HUDEP-2 (cell line): ENCODE measurements at regions not wholly inside any gene's neighbourhood (a gene's known extent, or its start where the extent isn't known, plus 50 kb on each side); places are given as distances from the start of the nearest gene placed in this dataset.
"Not testable (repeated sequence)": the region's sequence is repeated elsewhere in the genome, so short reads cannot be mapped to it uniquely, and the experiment has no call there.

Experiments
- DNase-seq, 76 experiments: peaks; one replicate each; lab custom pipeline; 2025; ENCODE audit not compliant: unreplicated experiment in 76 of 76; lab: John Stamatoyannopoulos, UW

- no peak for DNase-seq
Measured at GRCh38 chr12:128109236-128109635, 157.7 kb upstream of the TMEM132C start.

- DNase-seq = no peak
Measured at GRCh38 chr12:128109636-128110035, 157.3 kb upstream of the TMEM132C start.

DNA sequence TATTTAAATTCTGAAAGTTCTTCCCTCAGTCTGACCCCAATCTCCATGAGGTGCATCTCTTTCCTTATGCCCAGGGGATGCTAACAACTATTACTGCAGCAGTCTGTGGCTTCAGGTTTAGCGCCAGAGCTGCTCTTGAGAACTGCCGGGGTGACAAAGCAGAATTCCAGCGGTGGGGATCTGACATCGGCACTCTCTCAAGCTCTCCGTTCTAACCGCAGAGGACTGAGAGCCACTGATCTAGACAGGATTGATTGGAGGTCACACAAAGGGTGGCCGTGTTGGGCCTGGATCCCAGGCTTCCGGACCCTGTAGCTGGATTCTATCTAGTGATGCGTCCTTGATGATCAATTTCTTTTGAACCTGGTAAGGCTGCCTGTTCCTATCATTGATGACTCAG, 155.6 kb upstream of the TMEM132C start:
- DNase-seq = no peak

GRCh38 chr12:128111951-128112350, 155.0 kb upstream of the TMEM132C start:
- DNase-seq = no peak

GRCh38 chr12:128113250-128113649, 153.7 kb upstream of the TMEM132C start:
- DNase-seq = not testable (repeated sequence)

DNA sequence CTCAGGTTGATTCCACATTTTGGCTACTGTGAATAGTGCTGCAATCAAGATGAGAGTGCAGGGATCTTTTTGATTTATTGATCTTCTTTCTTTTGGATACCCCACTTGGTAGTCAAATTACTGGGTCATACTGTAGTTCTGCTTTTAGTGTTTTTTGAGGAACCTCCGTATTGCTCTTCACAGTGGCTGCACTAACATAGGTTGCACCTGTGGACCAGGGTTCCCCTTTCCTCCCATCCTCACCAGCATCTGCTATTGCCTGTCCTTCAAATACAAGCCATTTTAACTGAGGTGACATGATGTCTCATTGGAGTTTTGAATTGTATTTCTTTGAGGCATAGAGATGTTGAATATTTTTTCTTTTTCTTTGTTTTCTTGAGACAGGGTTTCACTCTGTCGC, 152.5 kb upstream of the TMEM132C start:
- DNase-seq = no peak

DNA sequence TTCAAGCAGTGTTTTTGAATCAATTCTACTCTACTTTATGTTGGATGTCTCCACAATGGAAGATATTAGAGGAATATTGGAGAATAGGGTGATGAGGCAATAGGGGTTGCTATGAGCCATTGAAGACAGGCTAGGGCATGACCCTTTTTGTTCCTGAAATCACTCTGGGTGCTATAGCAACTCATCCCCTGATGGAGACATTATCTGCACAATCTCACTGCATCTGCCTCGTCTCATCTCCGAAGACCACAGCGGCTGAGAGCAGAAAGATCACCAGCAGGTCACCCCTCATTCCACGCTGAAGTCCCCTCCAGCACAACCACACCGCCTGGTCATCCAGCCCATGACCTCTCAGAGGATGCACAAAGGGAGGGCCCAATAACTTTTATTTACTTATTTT, 150.4 kb upstream of the TMEM132C start:
- DNase-seq = no peak

DNA sequence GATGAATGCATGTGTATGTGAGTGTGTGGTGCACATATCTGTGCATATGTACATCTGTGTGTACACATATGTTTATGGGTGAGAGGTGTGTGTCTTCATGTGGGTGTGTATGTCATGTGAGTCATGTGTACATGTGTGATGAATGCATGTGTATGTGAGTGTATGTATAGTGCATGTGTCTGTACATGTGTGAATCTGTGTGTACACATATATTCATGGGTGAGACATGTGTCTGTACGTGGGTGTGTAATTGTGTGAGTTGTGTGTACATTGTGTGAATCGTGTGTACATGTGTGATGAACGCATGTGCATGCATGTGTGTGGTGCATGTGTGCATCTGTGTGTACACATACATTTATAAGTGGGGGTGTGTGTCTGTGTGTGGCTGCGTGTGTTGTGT, 146.9 kb upstream of the TMEM132C start:
- DNase-seq = no peak

DNA sequence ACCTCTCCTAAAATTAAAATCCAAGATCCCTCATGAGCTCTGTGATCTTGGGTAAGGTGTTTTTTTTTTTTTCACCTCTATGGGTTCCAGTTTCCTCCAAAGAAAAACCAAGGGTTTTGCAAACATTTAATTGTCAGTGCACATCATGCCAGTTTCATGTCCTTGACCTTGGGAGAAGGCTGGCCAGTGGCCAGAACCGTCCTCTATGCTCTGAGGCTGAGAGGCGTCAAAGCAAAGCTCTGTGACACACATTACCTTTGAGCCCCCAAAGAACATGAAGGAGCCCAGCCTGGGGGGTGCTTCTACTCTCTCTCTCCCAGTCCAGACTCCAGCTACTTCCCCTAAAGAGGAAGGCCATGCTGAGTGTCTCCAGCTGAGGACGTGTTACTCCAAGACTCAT, 145.5 kb upstream of the TMEM132C start:
- DNase-seq = no peak

DNA sequence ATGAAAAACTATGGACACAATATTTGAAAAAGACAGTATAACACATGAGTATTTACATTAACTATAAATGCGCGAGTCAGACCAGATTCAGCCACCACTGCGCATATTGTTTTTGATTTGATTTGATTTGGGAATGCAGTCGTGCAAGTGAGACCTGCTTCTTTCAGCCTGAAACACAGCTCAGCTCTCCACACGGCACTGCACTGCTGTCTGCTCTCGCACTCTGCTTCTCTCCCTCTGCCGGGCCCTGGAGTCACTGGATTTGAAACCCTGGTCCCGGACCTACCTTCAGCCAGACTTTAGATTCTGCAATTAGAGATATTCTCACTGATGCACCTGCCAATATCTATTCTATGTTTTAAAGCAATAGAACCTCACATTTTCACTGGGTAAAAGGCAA, 143.9 kb upstream of the TMEM132C start:
- DNase-seq = no peak

DNA sequence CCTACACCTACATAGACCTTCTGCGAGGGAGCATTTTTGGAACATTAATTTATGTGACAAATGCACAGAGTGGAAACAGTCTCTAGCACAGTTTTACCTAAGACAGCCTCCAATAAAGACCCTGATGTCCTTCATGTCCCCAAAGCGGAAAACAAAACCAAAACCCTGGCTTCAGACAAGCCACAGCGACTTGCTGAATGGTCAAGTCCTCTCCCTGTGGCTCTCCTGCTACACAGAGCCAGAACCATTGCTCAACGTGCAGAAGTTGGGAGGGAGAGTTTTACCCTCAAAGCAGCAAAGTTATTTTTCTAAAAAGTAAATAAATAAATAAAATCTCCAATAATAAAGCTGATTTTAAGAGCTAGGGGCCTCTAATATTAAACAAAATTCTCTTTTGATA, 135.0 kb upstream of the TMEM132C start:
- DNase-seq = no peak

DNA sequence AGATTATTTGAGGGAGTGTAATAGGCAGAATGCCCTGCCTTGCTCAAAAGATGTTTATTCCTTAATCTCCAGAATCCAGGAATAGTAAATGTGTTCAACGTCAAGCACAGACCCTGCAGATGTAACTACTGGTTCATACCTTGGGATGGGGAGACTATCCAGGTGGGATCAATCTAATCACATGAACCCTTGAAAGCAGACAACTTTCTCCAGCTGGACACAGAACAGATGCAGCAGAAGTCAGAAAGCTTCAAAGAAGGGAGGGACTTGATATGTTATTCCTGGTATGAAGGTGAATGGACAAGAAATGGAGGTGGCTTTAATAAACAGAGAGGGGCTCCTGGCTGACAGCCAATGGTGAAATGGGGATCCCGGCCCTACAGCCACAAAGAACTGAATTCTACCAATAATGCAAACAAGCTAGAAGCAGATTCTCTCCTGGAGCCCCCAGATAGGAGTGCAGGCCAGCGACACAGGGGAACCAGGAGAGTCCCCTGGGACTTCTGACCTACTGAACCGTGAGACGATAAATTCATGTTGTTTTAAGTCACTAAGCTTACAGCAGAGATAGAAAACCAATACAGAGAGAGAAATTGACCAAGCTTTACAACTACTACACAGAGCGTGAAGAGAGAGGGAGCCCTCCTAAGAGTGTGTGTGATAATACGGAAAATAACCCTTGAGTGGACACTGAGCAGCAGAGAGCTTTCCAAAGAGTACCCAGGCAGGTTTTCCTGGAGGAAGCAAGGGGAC, 133.5 kb upstream of the TMEM132C start:
- DNase-seq = no peak

GRCh38 chr12:128137140-128137539, 129.8 kb upstream of the TMEM132C start:
- no peak for DNase-seq

- DNase-seq = no peak
Measured at GRCh38 chr12:128138125-128138524, 128.8 kb upstream of the TMEM132C start.

DNA sequence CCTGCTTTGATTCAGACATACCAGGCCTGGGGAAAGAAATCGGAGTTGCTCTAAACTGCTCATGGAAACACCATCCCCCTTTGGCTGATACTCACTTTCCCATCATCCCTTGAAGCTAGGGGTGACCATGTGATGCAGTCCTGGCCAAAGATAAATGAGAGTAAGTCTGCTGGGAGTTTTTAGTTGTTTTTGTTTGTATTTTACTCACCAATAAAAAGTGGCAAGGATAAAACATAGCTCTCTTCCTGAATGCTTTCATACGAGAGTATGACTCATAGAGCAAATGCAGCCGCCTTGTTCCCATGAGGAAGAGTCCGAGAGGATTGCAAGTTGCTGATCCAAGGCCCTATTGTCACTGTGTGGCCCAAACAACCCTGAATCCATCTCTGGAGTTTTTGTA, 126.4 kb upstream of the TMEM132C start:
- DNase-seq = no peak

DNA sequence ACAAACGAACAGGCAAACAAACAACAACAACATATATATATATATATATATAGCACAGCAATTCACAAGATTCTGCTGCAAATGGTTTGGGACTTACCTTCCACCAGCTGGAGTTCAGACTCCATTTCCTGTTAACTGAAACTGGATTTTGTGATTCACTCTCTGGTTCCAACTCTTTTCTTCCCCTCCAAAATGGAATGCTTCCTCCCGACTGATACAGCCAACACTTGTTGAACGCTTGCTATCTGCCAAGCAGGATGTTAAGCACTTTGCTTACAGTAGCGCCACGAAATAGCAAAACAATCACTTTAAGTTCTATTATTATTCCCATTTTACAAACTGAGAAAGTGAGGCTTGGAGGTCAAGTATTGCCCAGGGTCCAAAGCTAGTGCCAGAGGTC, 116.0 kb upstream of the TMEM132C start:
- no peak for DNase-seq

DNA sequence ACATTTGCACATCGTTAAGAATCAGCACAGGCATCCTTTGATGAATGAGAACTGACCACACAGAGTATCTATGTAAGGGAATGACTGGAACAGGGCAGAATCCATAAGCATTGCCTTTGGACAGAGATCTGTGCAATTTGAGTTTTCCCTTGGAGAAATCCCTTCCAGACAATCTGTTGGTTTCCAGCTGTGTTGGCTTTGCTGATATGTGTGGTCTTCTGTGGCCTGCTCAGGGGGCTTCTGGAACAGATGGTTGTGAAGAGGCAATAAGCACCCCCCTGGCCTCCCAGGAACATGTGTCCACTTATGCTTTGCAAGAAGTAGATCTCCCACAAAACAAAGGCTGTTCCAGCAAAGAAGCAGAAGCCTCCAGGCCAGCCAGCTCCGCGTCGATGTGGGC, 111.4 kb upstream of the TMEM132C start:
- no peak for DNase-seq

- DNase-seq = no peak
Measured at GRCh38 chr12:128163086-128163485, 103.9 kb upstream of the TMEM132C start.

GRCh38 chr12:128164533-128164932, 102.4 kb upstream of the TMEM132C start:
- DNase-seq = no peak

DNA sequence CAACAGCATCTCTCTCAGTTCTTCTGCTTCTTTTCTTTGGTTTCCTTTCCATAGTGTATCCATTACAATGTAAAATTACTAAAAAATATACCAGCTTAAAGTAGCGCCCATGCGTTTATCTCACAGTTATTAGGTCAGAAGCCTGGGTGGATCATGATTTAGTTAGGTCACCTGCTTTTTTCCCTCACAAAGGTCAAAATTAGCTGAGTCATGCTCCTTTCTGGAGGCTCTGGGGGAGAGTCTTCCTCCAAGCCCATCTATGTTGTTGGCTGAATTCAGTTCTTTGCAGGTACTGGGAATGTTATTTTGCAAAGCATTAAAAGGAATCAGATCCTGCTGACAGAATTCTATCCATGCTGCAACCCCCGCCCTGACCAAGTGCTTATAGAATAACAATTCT, 101.6 kb upstream of the TMEM132C start:
- DNase-seq = no peak

- DNase-seq = no peak
Measured at GRCh38 chr12:128168273-128168672, 98.7 kb upstream of the TMEM132C start.

DNA sequence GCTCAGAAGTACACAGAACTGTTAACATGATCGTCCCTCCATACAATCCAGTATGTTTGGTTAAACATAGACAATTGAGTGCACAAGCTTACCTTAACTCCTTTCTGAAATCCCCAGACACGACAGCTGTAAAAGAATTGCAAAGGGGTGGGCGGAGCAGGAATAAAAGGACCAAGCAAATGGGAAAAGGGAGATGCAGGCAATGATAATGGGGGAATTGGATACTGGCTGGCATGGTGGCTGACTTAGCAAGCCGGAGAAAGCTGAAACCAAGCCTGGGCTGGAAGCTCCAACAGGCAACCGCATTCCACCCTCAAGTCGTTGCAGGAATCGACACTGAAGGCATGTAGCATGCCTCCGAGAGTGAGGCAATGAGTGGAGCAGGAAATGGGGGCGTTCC, 96.8 kb upstream of the TMEM132C start:
- DNase-seq = no peak

DNA sequence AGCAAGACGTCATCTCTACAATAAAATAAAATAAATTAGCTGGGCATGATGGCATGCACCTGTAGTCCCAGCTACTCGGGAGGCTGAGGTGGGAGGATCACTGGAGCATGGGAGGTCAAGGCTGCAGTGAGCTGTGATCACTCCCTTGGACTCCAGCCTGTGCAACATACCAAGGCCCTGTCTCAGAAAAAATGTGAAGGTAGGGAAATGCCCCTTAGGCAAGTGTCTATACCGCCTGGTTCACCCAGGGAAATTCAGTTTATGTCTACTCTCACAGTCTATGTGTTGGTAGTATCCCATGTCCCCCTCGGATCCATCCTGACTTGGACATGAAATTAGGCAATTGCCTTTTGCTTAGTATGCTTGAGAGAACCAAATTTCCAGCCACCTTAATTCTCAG, 88.4 kb upstream of the TMEM132C start:
- DNase-seq = no peak
